GM20000 (cell line): ENCODE measurements at regions not wholly inside any gene's neighbourhood (a gene's known extent, or its start where the extent isn't known, plus 50 kb on each side); places are given as distances from the start of the nearest gene placed in this dataset.

ENCODE experiments used
- DNase-seq: peaks from one replicate; pipeline ENCODE4 v3.0.0; 2012; ENCODE audit warnings: low spot score
- CTCF ChIP-seq: IDR thresholded peaks from 2 replicates; pipeline ENCODE4 v1.5.1; 2012; ENCODE audit warnings: mild to moderate bottlenecking, control low read depth; ENCODE audit errors: extremely low read depth, missing control alignments

DNA sequence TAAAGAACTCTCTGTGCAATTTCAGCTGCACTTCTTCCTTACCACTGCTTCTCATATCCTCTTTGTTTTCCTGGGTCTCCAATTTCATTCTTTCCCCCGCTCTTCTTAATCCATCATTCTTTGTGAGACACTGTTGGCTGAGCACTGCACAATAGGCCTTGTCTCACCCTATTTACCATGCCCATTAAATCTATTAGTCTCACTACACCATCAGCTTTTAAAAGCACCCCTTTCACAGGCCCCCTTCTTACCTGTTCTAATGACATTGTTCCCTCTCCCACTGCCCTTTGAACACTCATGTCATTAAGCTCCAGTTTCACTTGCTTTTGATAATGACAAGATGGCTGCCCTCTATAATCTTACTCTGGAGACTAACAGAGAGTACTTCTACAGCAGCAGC is 404.1 kb upstream of the ACVR2A start:
- no peak for DNase-seq
- no peak for TF ChIP-seq CTCF

GRCh38 chr2:147439986-147440385 is 404.8 kb upstream of the ACVR2A start:
- DNase-seq, result no peak
- TF ChIP-seq CTCF, result no peak

GRCh38 chr2:147438882-147439281 is 405.9 kb upstream of the ACVR2A start:
- DNase-seq, result no peak
- TF ChIP-seq CTCF, result no peak

DNA sequence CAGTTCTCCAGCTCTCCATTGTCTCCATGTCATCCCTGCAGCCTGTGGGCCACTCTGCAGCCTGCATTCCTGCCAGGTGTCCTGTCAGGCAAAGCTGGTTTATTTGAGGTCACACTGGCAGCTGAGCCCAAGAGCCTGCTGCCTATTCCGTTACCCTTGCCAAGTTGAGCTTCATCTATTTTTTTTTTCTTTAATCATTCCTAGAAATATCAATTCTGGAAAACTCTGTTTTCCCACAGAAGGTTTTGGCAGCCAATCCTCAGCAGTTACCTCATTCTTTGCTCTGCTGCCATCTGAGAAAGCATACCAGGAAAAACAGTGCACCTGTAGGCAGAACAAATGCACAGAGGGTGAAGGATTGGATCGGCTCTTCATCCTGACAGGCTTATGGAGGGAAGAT is 411.0 kb upstream of the ACVR2A start:
- no peak for TF ChIP-seq CTCF
- no peak for DNase-seq

- DNase-seq, result no peak
- no peak for TF ChIP-seq CTCF
These were observed 414.4 kb upstream of the ACVR2A start for GRCh38 chr2:147430408-147430807.

DNA sequence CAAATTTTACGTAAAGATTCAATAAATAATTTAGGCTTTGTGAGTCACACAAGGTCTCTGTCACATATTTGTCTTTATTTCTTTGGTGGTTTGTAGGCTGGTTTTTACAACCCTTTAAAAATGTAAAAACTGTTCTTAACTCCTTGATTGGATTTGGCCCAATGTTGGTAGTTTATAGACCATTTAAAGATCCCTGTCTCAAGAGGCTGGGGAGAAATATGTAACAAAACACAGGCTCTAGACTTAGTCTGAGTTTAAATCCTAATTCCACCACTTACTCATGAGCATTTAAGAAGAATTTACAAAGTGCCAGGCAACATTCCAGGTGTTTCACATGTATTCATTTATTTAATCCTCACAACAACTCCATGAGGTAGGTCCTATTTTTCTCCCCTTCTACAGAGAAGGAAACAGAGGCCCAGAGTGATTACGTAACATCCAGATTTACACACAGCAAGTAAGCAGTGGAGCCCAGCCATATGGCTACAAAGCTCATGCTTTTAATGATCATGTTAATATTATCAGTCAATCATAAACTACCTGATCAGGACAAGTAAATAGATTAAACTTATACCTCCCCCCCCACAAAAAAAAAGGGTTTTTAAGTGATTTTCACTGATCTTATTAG is 416.6 kb upstream of the ACVR2A start:
- DNase-seq, result no peak

More for the DNA sequence above, 416.6 kb upstream of the ACVR2A start:
- no peak for TF ChIP-seq CTCF
